ENCODE measurements at regions not wholly inside any gene's neighbourhood (a gene's known extent, or its start where the extent isn't known, plus 50 kb on each side); places are given as distances from the start of the nearest gene placed in this dataset.

DNA sequence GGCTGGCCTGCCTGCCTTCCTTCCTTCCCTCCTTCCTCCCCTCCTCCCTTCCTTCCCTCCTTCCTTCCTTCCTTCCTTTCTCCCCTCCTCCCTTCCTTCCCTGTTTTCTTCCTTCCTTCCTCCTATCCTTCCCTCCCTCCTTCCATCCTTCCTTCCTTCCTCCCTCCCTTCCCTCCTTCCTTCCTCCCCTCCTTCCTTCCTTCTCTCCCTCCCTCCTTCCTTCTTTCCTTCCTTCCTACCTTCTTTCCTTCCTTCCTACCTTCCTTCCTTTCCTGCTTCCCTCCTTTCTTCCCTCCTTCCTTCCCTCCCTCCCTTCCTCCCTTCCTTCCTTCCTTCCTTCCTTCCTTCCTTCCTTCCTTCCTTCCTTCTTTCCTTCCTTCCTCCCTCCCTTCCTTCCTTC, 70.1 kb upstream of the PTGFR start:
- DNase-seq (ENCODE audit: low spot score) = no peak

DNA sequence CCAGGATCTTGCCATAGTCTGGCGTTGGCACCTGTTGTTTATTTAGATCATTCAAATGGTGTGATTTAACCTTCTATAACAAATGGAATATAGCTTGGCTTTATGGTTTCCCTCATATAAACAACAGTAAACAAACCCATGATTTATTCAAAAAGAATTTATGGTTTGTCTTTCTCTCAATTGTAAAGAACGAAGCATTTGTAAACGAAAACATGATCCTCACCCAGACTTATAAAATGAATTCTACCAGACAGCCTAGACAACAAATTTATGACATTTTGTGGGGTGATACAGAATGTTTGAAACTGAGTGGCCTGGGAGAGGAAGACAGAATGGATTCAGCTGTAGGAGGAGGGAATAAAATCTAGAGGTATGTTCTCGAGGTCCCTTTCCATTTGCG, 66.1 kb upstream of the PTGFR start:
- DNase-seq (ENCODE audit: low spot score) = no peak

DNA sequence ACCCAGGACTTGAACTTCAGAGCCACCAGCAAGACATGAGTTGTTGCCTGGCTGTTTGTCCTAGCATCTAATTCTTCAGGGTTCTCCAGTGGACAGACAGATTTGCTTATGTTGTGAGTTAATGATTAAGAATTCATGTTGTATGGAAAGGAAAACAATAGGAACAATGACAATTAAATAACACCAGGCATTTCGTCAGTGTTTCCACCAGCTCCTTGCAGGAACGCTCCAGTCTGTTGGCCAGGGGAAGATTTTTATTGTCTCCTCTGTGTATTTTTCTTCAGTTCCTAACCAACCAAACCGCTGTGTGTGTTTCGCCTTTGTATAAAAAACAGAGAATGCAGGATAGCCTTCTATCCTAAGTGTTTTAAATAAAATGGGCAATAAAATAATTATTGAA, 64.4 kb upstream of the PTGFR start:
- DNase-seq (ENCODE audit: low spot score) = no peak

DNA sequence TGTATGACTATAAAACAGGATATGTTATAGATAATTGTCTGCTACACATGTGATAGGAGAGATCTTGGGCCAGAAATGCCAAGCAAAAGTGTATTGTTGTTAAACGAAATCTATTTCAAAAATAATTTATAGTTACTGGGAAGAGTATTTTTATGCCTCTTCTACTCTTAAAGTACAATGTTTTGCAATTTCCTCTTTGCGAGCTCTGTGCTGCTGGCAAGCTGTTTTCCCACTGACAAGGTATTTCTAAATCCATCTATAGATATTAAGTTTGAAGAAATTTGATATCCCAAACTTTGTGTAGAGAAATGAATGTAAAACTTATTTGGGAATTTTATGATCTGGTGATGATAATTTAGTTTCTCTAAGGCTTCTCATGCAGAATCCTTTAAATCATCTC, 63.3 kb upstream of the PTGFR start:
- DNase-seq (ENCODE audit: low spot score) = no peak

DNA sequence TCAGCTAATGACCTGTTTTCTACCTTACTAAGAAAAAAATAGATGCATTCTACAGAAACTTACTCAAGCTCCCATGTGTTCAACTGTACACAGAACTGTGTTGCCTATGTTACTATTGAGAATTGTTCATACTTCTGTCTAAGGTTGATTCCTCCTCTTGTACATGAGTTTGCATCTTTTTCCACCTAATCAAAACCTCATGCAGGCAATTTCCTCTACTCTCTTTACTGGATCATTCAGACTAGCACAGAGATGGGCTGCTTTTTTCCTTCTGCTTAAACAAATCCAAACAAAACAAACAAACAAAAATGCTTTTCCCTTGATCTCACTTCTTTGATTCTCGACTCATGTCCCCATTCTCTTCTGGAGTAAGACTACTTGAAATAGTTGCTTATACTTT, 58.8 kb upstream of the PTGFR start:
- no peak for DNase-seq (ENCODE audit: low spot score)

DNA sequence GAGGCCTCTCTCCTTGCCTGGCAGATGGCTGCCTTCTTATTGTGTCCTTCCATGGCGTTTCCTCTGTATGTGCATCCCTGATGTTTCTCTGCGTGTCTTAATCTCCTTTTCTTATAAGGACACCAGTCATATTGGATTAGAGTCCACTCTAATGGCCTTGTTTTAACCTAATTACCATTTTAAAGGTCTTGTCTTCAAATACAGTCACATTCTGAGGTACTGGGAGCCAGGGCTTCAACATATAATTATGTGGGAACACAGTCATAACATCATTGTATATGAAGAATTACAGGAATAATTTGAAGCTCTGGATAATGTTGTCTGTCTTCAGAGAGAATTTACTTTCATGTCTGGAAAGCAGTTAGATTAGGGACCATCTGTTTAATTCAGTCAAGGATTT, 56.4 kb upstream of the PTGFR start:
- peak; percentile 98 for DNase-seq (ENCODE audit: low spot score)

DNA sequence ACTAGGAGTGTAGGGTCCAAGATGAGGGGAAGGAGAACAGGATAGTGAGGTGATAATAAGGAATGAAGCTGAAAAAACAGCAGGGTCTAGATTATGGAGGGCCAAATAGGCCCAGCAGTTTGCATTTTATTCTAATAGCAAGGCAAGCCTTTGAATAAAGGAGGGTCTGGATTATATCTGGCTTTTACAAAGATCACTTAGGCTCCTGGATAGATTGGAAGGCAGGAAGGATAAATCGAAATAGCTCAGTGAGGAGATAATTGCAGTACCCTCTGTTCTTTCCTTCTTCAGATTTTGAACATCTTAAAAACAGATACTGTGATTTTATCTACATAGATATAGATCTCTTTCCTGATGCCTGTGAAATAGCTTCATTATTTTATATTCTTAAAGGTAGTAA, 53.8 kb upstream of the PTGFR start:
- DNase-seq (ENCODE audit: low spot score) = peak; percentile 54

DNA sequence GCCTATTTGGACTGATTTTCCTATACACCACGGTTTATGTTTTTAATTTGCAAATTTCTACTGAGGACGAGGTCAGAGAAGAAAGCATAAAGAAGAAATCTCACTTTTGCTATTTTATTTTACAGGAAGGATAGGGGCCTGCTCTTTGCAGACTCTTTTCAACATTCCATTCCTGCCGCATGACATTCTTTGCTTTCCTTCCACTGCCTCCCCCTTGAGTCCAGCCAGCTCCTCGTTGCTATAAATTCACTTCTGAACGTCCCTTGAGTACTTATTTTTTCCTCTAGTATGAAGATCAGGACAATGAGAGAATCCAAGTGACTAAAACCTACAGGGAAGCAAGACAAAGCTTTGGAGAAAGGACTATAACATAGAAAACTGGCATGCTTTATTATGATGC, 53.4 kb upstream of the PTGFR start:
- DNase-seq (ENCODE audit: low spot score) = peak; percentile 22

DNA sequence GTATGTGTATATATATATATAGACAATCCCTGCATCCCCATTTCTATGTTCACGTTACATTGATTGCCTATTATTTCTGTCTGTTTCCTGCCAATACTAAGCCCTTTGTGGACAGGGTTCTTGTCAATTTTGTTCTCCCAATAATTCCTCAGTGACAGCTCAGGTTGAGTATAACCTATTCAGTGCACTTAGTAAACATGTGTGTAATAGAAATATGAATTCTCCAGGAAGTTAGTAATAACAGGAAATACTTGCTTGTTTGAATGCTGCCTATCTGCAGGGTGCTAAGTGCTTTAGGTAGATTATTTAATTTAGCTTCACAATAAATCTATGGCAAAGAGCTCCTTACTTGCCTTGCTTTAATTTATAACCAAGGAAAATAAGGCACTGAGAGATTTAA, 52.8 kb upstream of the PTGFR start:
- no peak for DNase-seq (ENCODE audit: low spot score)

DNA sequence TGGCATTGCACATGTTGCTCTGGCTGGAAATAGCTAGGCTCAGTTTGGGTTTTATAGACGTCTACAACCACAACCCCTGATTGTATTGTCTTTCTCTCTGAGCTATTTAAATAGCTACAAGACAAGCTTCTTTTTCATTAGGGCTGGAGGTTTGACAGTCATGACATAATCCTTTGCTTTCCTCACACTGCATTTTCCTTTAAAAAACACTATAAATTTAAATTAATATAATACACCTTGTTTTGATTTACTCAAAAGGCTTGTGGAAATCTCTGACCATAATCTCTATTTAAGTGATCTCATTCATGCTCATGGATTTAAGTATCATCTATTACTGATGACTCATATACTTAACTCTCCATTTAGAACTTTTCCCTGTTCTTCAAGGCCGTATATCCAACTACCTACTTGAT, 50.4 kb upstream of the PTGFR start:
- no peak for DNase-seq (ENCODE audit: low spot score)

Small RNAs in the stretch of these regions (small RNA-seq; reads per million reads assigned to genes)
- gene AC096531.1 = 0 reads per million in 2 experiments
- 0 to 0.22 reads per million in 2 experiments for gene RNA5SP23
